ENCODE measurements at regions not wholly inside any gene's neighbourhood (a gene's known extent, or its start where the extent isn't known, plus 50 kb on each side); places are given as distances from the start of the nearest gene placed in this dataset.

DNA sequence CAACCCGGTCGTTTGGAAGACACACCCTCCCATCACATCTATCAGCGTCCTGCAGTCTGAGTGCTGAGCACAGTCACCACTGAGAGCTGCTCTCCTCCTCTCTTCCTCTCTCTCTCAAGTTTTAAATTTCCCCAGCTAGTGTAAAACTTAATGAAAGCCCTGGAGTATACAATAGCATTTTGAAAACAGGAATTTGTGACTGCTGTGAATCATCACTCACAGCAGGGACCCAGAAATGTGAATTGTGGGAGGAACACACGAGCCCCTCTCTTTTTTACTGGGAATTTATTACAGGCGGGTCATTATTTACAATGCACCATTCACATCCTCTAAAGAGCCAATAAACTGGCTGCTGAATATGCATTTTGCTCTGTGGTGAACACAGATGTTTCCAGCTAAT, 185.0 kb upstream of the SMIM21 start:
- no peaks in the 10 kb centered on the region for H3K27me3 ChIP-seq (ENCODE audit: control insufficient read depth in 1 of 2, insufficient read depth in 2 of 2, low read length in 2 of 2)
- H3K36me3 ChIP-seq (ENCODE audit: control insufficient read depth in 2 of 2, insufficient read depth in 2 of 2, low read length in 1 of 2): no peaks in the 10 kb centered on the region
- no peaks in the 10 kb centered on the region for H3K9me3 ChIP-seq (ENCODE audit: control insufficient read depth in 2 of 2, insufficient read depth in 1 of 2, low read depth in 1 of 2, low read length in 1 of 2)
- WGBS, 2 donors: 26 to 32% methylated on average over 5 of the region's 5 CpGs
- no peak overlapping the region for H3K4me3 ChIP-seq (ENCODE audit: low read depth in 1 of 2, low read length in 2 of 2)
- no peaks in the 10 kb centered on the region for H3K4me1 ChIP-seq (ENCODE audit: control insufficient read depth in 2 of 2, insufficient read depth in 2 of 2, low read length in 1 of 2)
- no peak overlapping the region for H3K27ac ChIP-seq (ENCODE audit: low read depth in 2 of 2, low read length in 1 of 2)

DNA sequence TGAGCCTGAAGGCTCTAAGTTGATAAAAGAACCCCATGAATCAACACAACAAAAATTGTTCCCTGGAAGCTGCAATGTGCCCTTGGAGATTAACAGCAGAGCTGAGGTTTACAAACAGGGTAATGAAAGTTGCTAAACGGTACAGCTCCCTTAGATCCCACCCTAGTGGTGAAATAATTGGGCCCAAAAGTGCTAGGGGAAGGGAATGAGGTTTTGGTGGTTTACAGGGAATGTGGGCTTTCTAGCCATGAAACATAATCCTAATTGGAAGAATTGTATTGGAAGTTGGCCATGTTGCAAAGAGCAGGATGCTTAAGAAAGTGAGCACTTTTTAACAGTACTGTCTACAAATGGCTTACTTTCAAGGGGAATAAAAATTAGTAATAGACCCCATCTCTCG, 180.2 kb upstream of the SMIM21 start:
- no peaks in the 10 kb centered on the region for H3K9me3 ChIP-seq (ENCODE audit: control insufficient read depth in 2 of 2, insufficient read depth in 1 of 2, low read depth in 1 of 2, low read length in 1 of 2)
- WGBS, 2 donors: 54 to 61% methylated on average over 2 of the region's 2 CpGs

GRCh38 chr18:75592527-75592926, 165.0 kb upstream of the SMIM21 start:
- no peaks in the 10 kb centered on the region for H3K4me1 ChIP-seq (ENCODE audit: control insufficient read depth in 2 of 2, insufficient read depth in 2 of 2, low read length in 1 of 2)
- WGBS, 2 donors: 90 to 93% methylated on average over 3 of the region's 3 CpGs
- peaks cover 0 to 2% of the 10 kb centered on the region in 2 donors for H3K9me3 ChIP-seq (ENCODE audit: control insufficient read depth in 2 of 2, insufficient read depth in 1 of 2, low read depth in 1 of 2, low read length in 1 of 2)
- H3K4me3 ChIP-seq (ENCODE audit: low read depth in 1 of 2, low read length in 2 of 2): no peak overlapping the region
- H3K36me3 ChIP-seq (ENCODE audit: control insufficient read depth in 2 of 2, insufficient read depth in 2 of 2, low read length in 1 of 2): no peaks in the 10 kb centered on the region
- H3K27me3 ChIP-seq (ENCODE audit: control insufficient read depth in 1 of 2, insufficient read depth in 2 of 2, low read length in 2 of 2): no peaks in the 10 kb centered on the region
- no peak overlapping the region for H3K27ac ChIP-seq (ENCODE audit: low read depth in 2 of 2, low read length in 1 of 2)

More for the DNA sequence above, 180.2 kb upstream of the SMIM21 start:
- no peaks in the 10 kb centered on the region for H3K36me3 ChIP-seq (ENCODE audit: control insufficient read depth in 2 of 2, insufficient read depth in 2 of 2, low read length in 1 of 2)
- no peaks in the 10 kb centered on the region for H3K27me3 ChIP-seq (ENCODE audit: control insufficient read depth in 1 of 2, insufficient read depth in 2 of 2, low read length in 2 of 2)
- H3K4me1 ChIP-seq (ENCODE audit: control insufficient read depth in 2 of 2, insufficient read depth in 2 of 2, low read length in 1 of 2): no peaks in the 10 kb centered on the region
- H3K27ac ChIP-seq (ENCODE audit: low read depth in 2 of 2, low read length in 1 of 2): no peak overlapping the region
- H3K4me3 ChIP-seq (ENCODE audit: low read depth in 1 of 2, low read length in 2 of 2): no peak overlapping the region

GRCh38 chr18:75588412-75588811, 160.9 kb upstream of the SMIM21 start:
- no peaks in the 10 kb centered on the region for H3K27me3 ChIP-seq (ENCODE audit: control insufficient read depth in 1 of 2, insufficient read depth in 2 of 2, low read length in 2 of 2)
- no peaks in the 10 kb centered on the region for H3K4me1 ChIP-seq (ENCODE audit: control insufficient read depth in 2 of 2, insufficient read depth in 2 of 2, low read length in 1 of 2)
- no peak overlapping the region for H3K4me3 ChIP-seq (ENCODE audit: low read depth in 1 of 2, low read length in 2 of 2)
- no peaks in the 10 kb centered on the region for H3K36me3 ChIP-seq (ENCODE audit: control insufficient read depth in 2 of 2, insufficient read depth in 2 of 2, low read length in 1 of 2)
- 90 to 93% methylated on average over 16 of the region's 16 CpGs for WGBS, 2 donors
- H3K9me3 ChIP-seq (ENCODE audit: control insufficient read depth in 2 of 2, insufficient read depth in 1 of 2, low read depth in 1 of 2, low read length in 1 of 2): peaks cover 0 to 2% of the 10 kb centered on the region in 2 donors
- no peak overlapping the region for H3K27ac ChIP-seq (ENCODE audit: low read depth in 2 of 2, low read length in 1 of 2)

DNA sequence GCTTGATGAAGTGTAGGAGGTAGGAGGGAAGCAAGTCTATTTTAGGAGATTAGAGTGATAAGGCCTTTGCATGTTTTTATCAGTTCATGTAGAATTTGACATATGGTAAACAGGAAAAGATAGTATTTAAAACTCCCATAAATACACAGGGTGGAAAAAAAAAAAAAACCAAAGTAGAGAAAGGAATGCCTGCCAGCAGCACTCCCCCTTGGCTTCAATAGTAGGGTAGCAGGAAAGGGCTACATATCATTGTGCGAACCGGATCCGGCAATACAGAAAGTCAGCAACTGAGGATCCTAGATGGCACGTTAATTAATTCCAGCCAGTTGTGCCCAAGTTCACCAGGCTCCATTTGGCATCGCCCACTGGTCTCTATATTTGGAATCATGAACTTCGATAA, 159.6 kb upstream of the SMIM21 start:
- H3K4me3 ChIP-seq (ENCODE audit: low read depth in 1 of 2, low read length in 2 of 2): no peak overlapping the region
- H3K4me1 ChIP-seq (ENCODE audit: control insufficient read depth in 2 of 2, insufficient read depth in 2 of 2, low read length in 1 of 2): no peaks in the 10 kb centered on the region
- no peaks in the 10 kb centered on the region for H3K36me3 ChIP-seq (ENCODE audit: control insufficient read depth in 2 of 2, insufficient read depth in 2 of 2, low read length in 1 of 2)
- no peak overlapping the region for H3K27ac ChIP-seq (ENCODE audit: low read depth in 2 of 2, low read length in 1 of 2)
- H3K27me3 ChIP-seq (ENCODE audit: control insufficient read depth in 1 of 2, insufficient read depth in 2 of 2, low read length in 2 of 2): no peaks in the 10 kb centered on the region
- peaks cover 0 to 2% of the 10 kb centered on the region in 2 donors for H3K9me3 ChIP-seq (ENCODE audit: control insufficient read depth in 2 of 2, insufficient read depth in 1 of 2, low read depth in 1 of 2, low read length in 1 of 2)
- WGBS, 2 donors: 76 to 80% methylated on average over 6 of the region's 6 CpGs

DNA sequence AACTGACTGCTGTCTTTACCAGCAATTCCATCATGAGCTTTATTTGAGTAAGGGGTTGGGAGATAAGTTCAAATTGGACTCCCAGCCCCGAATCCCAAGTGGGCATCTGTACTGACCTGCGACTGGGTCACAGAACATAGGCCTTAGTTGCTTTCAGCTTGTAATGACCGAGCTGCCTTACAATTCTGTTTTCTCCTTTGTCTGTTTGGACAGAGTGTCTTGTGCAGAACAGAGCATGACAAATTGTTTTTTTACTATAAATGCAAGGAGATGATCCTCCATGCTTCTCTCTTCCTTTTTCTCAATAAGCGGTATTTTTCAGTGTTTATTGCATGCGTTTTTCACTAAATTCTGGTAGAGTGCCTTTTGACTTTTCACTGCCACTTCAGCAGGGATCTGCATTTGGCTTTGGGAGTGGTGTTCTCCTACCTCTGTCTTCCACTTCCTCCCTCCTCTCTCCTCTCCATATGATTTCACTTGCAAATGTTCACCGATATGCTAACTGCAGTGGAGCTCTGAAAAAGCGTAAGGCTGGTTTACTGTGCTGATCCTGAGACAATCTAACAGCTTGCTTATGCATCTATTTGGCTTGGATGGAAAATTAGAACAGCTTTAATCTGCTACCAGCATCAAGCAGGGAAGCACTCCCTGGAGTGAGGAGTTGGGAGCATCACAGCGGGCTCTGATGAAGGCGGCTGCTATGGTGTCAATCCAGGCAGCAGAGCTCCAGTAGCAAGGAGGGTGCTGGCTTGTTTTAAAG, 158.8 kb upstream of the SMIM21 start:
- 81 to 85% methylated on average over 9 of the region's 9 CpGs for WGBS, 2 donors
- Histone ChIP-seq H3K27me3 (ENCODE audit: control insufficient read depth in 1 of 2, insufficient read depth in 2 of 2, low read length in 2 of 2) (no peaks in the 10 kb centered on the region), H3K9me3 (ENCODE audit: control insufficient read depth in 2 of 2, insufficient read depth in 1 of 2, low read depth in 1 of 2, low read length in 1 of 2) (peaks cover 0 to 2% of the 10 kb centered on the region in 2 donors), H3K27ac (ENCODE audit: low read depth in 2 of 2, low read length in 1 of 2) (no peak overlapping the region), H3K4me1 (ENCODE audit: control insufficient read depth in 2 of 2, insufficient read depth in 2 of 2, low read length in 1 of 2) (no peaks in the 10 kb centered on the region), H3K4me3 (ENCODE audit: low read depth in 1 of 2, low read length in 2 of 2) (no peak overlapping the region), H3K36me3 (ENCODE audit: control insufficient read depth in 2 of 2, insufficient read depth in 2 of 2, low read length in 1 of 2) (no peaks in the 10 kb centered on the region)

GRCh38 chr18:75582940-75583339, 155.4 kb upstream of the SMIM21 start:
- no peaks in the 10 kb centered on the region for H3K27me3 ChIP-seq (ENCODE audit: control insufficient read depth in 1 of 2, insufficient read depth in 2 of 2, low read length in 2 of 2)

DNA sequence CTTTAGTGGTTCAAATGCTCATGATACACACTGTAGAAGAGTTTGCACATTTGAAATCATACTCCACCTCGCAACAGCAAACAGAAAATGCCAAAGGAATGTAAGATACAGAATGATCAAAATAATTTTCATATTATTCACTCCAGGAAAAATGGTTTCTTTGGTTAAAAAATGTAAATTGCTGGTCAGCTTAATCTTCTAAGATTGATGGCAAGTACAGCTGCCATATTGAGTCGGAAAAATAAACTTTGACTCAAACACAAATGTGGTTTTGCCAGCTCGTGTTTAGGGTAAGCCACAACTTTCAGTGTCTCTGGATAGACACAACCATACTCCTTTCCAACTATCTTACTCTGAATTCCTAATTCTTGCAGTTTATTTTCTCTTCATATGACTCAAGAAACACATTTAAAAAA, 154.9 kb upstream of the SMIM21 start:
- Histone ChIP-seq H3K9me3 (ENCODE audit: control insufficient read depth in 2 of 2, insufficient read depth in 1 of 2, low read depth in 1 of 2, low read length in 1 of 2) (no peaks in the 10 kb centered on the region), H3K4me3 (ENCODE audit: low read depth in 1 of 2, low read length in 2 of 2) (no peak overlapping the region), H3K27me3 (ENCODE audit: control insufficient read depth in 1 of 2, insufficient read depth in 2 of 2, low read length in 2 of 2) (no peaks in the 10 kb centered on the region), H3K36me3 (ENCODE audit: control insufficient read depth in 2 of 2, insufficient read depth in 2 of 2, low read length in 1 of 2) (no peaks in the 10 kb centered on the region), H3K27ac (ENCODE audit: low read depth in 2 of 2, low read length in 1 of 2) (no peak overlapping the region), H3K4me1 (ENCODE audit: control insufficient read depth in 2 of 2, insufficient read depth in 2 of 2, low read length in 1 of 2) (no peaks in the 10 kb centered on the region)
- 64 to 66% methylated on average over 3 of the region's 3 CpGs for WGBS, 2 donors

More at GRCh38 chr18:75582940-75583339, 155.4 kb upstream of the SMIM21 start:
- 88 to 90% methylated on average over 6 of the region's 6 CpGs for WGBS, 2 donors
- no peaks in the 10 kb centered on the region for H3K36me3 ChIP-seq (ENCODE audit: control insufficient read depth in 2 of 2, insufficient read depth in 2 of 2, low read length in 1 of 2)
- no peaks in the 10 kb centered on the region for H3K9me3 ChIP-seq (ENCODE audit: control insufficient read depth in 2 of 2, insufficient read depth in 1 of 2, low read depth in 1 of 2, low read length in 1 of 2)
- H3K27ac ChIP-seq (ENCODE audit: low read depth in 2 of 2, low read length in 1 of 2): no peak overlapping the region
- H3K4me3 ChIP-seq (ENCODE audit: low read depth in 1 of 2, low read length in 2 of 2): no peak overlapping the region
- H3K4me1 ChIP-seq (ENCODE audit: control insufficient read depth in 2 of 2, insufficient read depth in 2 of 2, low read length in 1 of 2): no peaks in the 10 kb centered on the region

DNA sequence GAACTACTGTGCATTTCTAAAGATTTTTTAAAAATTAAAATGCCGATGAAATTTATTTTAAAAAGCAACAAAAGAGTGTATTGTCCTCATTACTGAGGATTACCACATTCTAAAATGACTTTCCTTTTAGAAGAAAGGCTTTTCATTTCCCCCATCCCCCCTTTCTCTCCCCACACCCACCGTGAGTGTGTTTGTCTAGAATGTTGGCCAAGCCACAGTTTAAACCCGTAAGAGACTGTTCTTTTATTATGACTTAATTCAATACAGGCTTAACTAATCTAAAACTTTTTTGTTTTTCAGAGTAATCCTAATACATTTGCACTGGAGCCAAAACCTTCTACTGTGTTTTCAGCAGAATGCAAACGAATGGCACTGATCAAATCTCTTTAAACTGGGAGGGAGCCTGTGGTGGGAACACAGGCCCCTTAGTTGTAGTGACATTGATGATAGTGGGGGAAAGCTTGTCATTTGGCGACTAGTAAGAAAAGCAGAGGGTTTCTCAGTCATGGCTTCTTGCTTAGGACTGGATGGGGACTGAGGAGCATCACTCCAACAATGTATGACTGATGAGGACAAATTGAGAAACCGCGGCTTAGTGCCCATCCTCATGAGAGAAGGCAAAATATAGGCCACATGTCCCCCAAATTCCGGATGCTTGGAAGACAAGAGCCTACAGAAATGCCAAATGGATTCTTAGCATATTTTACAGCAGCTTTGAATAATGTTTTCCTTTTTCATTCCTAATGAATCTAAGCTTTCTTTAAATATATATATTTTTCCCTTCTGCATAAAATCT, 154.0 kb upstream of the SMIM21 start:
- no peaks in the 10 kb centered on the region for H3K27me3 ChIP-seq (ENCODE audit: control insufficient read depth in 1 of 2, insufficient read depth in 2 of 2, low read length in 2 of 2)
- H3K9me3 ChIP-seq (ENCODE audit: control insufficient read depth in 2 of 2, insufficient read depth in 1 of 2, low read depth in 1 of 2, low read length in 1 of 2): no peaks in the 10 kb centered on the region
- no peaks in the 10 kb centered on the region for H3K36me3 ChIP-seq (ENCODE audit: control insufficient read depth in 2 of 2, insufficient read depth in 2 of 2, low read length in 1 of 2)
- 56 to 60% methylated on average over 8 of the region's 8 CpGs for WGBS, 2 donors
- no peaks in the 10 kb centered on the region for H3K4me1 ChIP-seq (ENCODE audit: control insufficient read depth in 2 of 2, insufficient read depth in 2 of 2, low read length in 1 of 2)
- no peak overlapping the region for H3K4me3 ChIP-seq (ENCODE audit: low read depth in 1 of 2, low read length in 2 of 2)
- no peak overlapping the region for H3K27ac ChIP-seq (ENCODE audit: low read depth in 2 of 2, low read length in 1 of 2)
